ENCODE measurements at regions not wholly inside any gene's neighbourhood (a gene's known extent, or its start where the extent isn't known, plus 50 kb on each side); places are given as distances from the start of the nearest gene placed in this dataset.

DNA sequence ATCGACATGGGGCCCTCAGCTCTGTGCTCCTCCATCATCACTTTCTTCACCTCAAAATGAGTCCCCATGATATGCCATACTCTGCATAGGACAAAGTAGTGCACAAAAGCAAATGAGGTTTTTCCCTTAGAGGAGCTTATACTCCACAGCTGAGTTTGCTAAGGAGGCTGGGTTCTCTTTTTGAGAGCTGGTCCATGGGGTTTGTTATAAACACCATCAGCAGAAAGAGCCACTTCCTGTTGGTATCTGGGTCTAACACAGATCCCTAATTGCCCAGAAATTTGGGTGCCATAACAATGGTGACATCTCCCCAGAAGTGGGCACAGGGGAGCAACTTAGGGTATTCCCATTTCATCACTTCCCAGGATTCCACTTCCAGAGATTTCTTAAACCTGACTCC, 395.7 kb downstream of the FOXO1 start:
- Histone ChIP-seq H3K36me3 (ENCODE audit: insufficient read depth) (no peaks in the 10 kb centered on the region), H3K9me2 (ENCODE audit: insufficient read depth) (0 out of 2 replicates have a peak, but pooled peaks cover 6% of the 10 kb centered on the region), H3K4me1 (ENCODE audit: insufficient read depth) (peaks cover 14% of the 10 kb centered on the region), H3K4me3 (no peak overlapping the region), H3F3A (replicated peaks; ENCODE audit: low read depth) (no peaks in the 10 kb centered on the region), H3K27ac (ENCODE audit: low read depth) (no peak overlapping the region), H2AFZ (no peak overlapping the region), H3K27me3 (ENCODE audit: insufficient read depth) (no peaks in the 10 kb centered on the region), H4K20me1 (replicated peaks; ENCODE audit: insufficient read depth) (no peaks in the 10 kb centered on the region), H3K79me2 (replicated peaks; ENCODE audit: insufficient read depth) (no peaks in the 10 kb centered on the region), H3K4me2 (no peak overlapping the region)
- H3K4me1 Mint-ChIP-seq = peaks cover 23% of the 10 kb centered on the region
- no peak for ATAC-seq
- no peak overlapping the region for H3K27ac Mint-ChIP-seq
- H3K36me3 Mint-ChIP-seq (ENCODE audit: low read depth) = no peaks in the 10 kb centered on the region
- H3K27me3 Mint-ChIP-seq (ENCODE audit: insufficient read depth, low read depth, poor library complexity) = no peaks in the 10 kb centered on the region
- no peak for DNase-seq (ENCODE audit: low spot score)
- no peak overlapping the region for H3K4me3 Mint-ChIP-seq
- no peak for TF ChIP-seq CREB1 (CRISPR knock-in tag; IDR thresholded peaks at IDR 0.05; ENCODE audit: low read depth)
- TF ChIP-seq CTCF (conservative IDR thresholded peaks at IDR 0.05; ENCODE audit: low read depth in 2 of 2) = no peak
- TF ChIP-seq EZH2phosphoT487 (IDR thresholded peaks at IDR 0.05; ENCODE audit: unreplicated experiment) = no peak
- TF ChIP-seq POLR2AphosphoS5 (IDR thresholded peaks at IDR 0.05; ENCODE audit: low read depth) = no peak
- TF ChIP-seq ZNF331 (CRISPR knock-in tag; IDR thresholded peaks at IDR 0.05; ENCODE audit: low read depth) = no peak
- no peak for TF ChIP-seq ETS1 (IDR thresholded peaks at IDR 0.05)
- no peak for TF ChIP-seq ZNF462 (CRISPR knock-in tag; IDR thresholded peaks at IDR 0.05)
- no peak for TF ChIP-seq EZH2 (IDR thresholded peaks at IDR 0.05; ENCODE audit: low read depth, unreplicated experiment)
- TF ChIP-seq ZNF114 (CRISPR knock-in tag; IDR thresholded peaks at IDR 0.05) = no peak
- TF ChIP-seq NANOG (IDR thresholded peaks at IDR 0.05; ENCODE audit: borderline replicate concordance) = no peak
- TF ChIP-seq JUNB (IDR thresholded peaks at IDR 0.05; ENCODE audit: unreplicated experiment) = no peak
- no peak for TF ChIP-seq REST (IDR thresholded peaks at IDR 0.05; ENCODE audit: unreplicated experiment)
- no peak for TF ChIP-seq STAT1 (IDR thresholded peaks at IDR 0.05; ENCODE audit: unreplicated experiment)
- H3K9me3 Mint-ChIP-seq = no peaks in the 10 kb centered on the region

All from GM23338 (cell line).